Activated T-helper 2 cell treated with anti-CD3 and anti-CD28 coated beads, Interferon-gamma antibody, Interleukin-2, Interleukin-4, amounts not matched to agents 10 μg/mL and 5 μg/mL and 100 μg/mL, durations not matched to agents 14 hours and 24 hours and 36 hours (primary cell): ENCODE measurements at regions not wholly inside any gene's neighbourhood (a gene's known extent, or its start where the extent isn't known, plus 50 kb on each side); places are given as distances from the start of the nearest gene placed in this dataset.

ENCODE experiments used
- DNase-seq: peaks from one replicate; pipeline ENCODE4 v3.0.0; 2021; ENCODE audit warnings: low spot score
- H3K27ac Mint-ChIP-seq: one replicate; pipeline ENCODE4 v1.8.0; 2021; ENCODE audit warnings: mixed read lengths
- H3K27me3 Mint-ChIP-seq: one replicate; pipeline ENCODE4 v1.8.0; 2021; ENCODE audit warnings: low read depth, mixed read lengths
- H3K36me3 Mint-ChIP-seq: one replicate; pipeline ENCODE4 v1.8.0; 2021; ENCODE audit warnings: low read depth, mixed read lengths
- H3K4me1 Mint-ChIP-seq: one replicate; pipeline ENCODE4 v1.8.0; 2021; ENCODE audit warnings: low read depth, mixed read lengths
- H3K4me3 Mint-ChIP-seq: one replicate; pipeline ENCODE4 v1.8.0; 2021; ENCODE audit warnings: low read depth, mild to moderate bottlenecking, moderate library complexity, mixed read lengths
- H3K9me3 Mint-ChIP-seq: one replicate; pipeline ENCODE4 v1.8.0; 2021; ENCODE audit warnings: mixed read lengths
- intact Hi-C: fragments of 100-400 bp; cut with micrococcal nuclease; formaldehyde crosslinking; loops from one replicate; pipeline ENCODE4 v1.15.1; 2023

GRCh38 chr18:2293109-2293839 lies 278.0 kb downstream of the METTL4 start:
- Mint-ChIP-seq H3K9me3 (no peaks in the 10 kb centered on the region), H3K27me3 (no peaks in the 10 kb centered on the region), H3K36me3 (no peaks in the 10 kb centered on the region), H3K4me3 (no peak overlapping the region), H3K4me1 (no peaks in the 10 kb centered on the region), H3K27ac (no peak overlapping the region)
- intact Hi-C loops, result no loop called here
- DNase-seq, result no peak

DNA sequence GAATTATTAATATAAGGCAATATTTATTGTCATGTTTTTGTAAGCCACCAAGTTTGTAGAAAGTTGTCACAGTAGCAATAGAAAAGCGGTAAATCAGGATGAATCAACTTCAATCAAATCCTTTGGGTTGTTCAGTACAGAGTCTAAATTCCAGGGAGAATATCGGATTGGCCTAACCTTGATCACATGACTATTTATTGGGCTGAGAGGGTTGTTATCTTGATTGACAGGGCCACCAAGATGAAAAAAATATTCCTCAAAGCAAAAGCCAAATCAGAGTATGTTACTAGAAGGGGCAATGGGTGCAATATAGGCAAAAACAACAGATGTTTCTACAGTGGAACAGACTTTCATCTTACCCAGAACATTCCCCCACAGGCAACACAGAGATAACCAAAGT lies 270.0 kb downstream of the METTL4 start:
- Mint-ChIP-seq H3K36me3 (no peaks in the 10 kb centered on the region), H3K27me3 (peaks cover 11% of the 10 kb centered on the region), H3K4me1 (no peaks in the 10 kb centered on the region), H3K9me3 (no peaks in the 10 kb centered on the region), H3K27ac (no peak overlapping the region), H3K4me3 (no peak overlapping the region)
- DNase-seq, result no peak
- intact Hi-C loops, result no loop called here

- no peak overlapping the region for H3K27ac Mint-ChIP-seq
- DNase-seq, result no peak
- H3K4me1 Mint-ChIP-seq, result no peaks in the 10 kb centered on the region
- H3K36me3 Mint-ChIP-seq, result no peaks in the 10 kb centered on the region
- intact Hi-C loops, result no loop called here
- H3K9me3 Mint-ChIP-seq, result no peaks in the 10 kb centered on the region
- H3K27me3 Mint-ChIP-seq, result peaks cover 14% of the 10 kb centered on the region
- no peak overlapping the region for H3K4me3 Mint-ChIP-seq
Measured at GRCh38 chr18:2302012-2302411, 269.3 kb downstream of the METTL4 start.

GRCh38 chr18:2302628-2303516 lies 268.4 kb downstream of the METTL4 start:
- no peaks in the 10 kb centered on the region for H3K4me1 Mint-ChIP-seq

DNA sequence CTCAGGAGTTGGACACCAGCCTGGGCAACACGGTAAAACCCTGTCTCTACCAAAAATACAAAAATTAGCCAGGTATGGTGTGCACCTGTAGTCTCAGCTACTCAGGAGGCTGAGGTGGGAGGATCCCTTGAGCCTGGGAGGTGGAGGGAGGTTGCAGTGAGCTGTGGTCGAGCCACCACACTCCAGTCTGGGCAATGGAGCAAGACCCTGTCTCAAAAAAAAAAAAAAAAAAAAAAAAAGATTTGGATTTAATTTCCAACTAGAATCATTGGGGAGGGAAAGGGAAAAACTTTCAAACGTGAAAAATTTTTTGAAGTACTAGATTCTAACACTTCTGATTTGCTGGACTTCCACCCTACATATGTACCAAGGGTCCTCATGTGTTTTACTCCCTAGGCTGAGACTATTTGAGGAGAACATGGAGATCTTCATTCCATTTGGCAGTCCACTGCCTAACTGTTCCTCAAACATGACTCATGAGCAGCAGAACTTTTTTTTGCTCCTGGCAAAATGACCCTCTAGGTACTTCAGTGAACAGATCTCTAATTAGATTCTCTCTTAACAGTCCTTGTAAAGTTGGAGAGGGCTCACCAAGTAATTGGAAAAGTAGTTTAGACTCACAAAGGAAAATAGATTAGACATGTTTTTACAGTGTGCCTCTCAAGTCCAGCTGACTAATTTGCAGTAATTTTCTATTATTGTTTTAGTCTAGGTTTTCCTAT lies 267.6 kb downstream of the METTL4 start:
- H3K4me1 Mint-ChIP-seq, result no peaks in the 10 kb centered on the region
- H3K27ac Mint-ChIP-seq, result no peak overlapping the region
- intact Hi-C loops, result no loop called here
- H3K36me3 Mint-ChIP-seq, result no peaks in the 10 kb centered on the region
- H3K4me3 Mint-ChIP-seq, result no peak overlapping the region
- H3K27me3 Mint-ChIP-seq, result peaks cover 17% of the 10 kb centered on the region
- H3K9me3 Mint-ChIP-seq, result no peaks in the 10 kb centered on the region
- DNase-seq, result no peak

More at GRCh38 chr18:2302628-2303516, 268.4 kb downstream of the METTL4 start:
- H3K4me3 Mint-ChIP-seq, result no peak overlapping the region
- H3K9me3 Mint-ChIP-seq, result no peaks in the 10 kb centered on the region
- no peak for DNase-seq
- H3K27me3 Mint-ChIP-seq, result peaks cover 15% of the 10 kb centered on the region
- no peaks in the 10 kb centered on the region for H3K36me3 Mint-ChIP-seq
- H3K27ac Mint-ChIP-seq, result no peak overlapping the region
- intact Hi-C loops, result no loop called here

- Mint-ChIP-seq H3K4me3 (no peak overlapping the region), H3K27me3 (peaks cover 15% of the 10 kb centered on the region), H3K27ac (no peak overlapping the region), H3K4me1 (no peaks in the 10 kb centered on the region), H3K9me3 (no peaks in the 10 kb centered on the region), H3K36me3 (no peaks in the 10 kb centered on the region)
- no peak for DNase-seq
- intact Hi-C loops, result no loop called here
Measured at GRCh38 chr18:2304378-2305175, 266.7 kb downstream of the METTL4 start.

- no peaks in the 10 kb centered on the region for H3K9me3 Mint-ChIP-seq
- no peaks in the 10 kb centered on the region for H3K4me1 Mint-ChIP-seq
- peaks cover 11% of the 10 kb centered on the region for H3K27me3 Mint-ChIP-seq
Measured at GRCh38 chr18:2306606-2307005, 264.7 kb downstream of the METTL4 start.

GRCh38 chr18:2310886-2311285 lies 260.4 kb downstream of the METTL4 start:
- peaks cover 15% of the 10 kb centered on the region for H3K27me3 Mint-ChIP-seq
- no peaks in the 10 kb centered on the region for H3K36me3 Mint-ChIP-seq
- no peaks in the 10 kb centered on the region for H3K4me1 Mint-ChIP-seq
- DNase-seq, result no peak
- no peak overlapping the region for H3K4me3 Mint-ChIP-seq
- no peaks in the 10 kb centered on the region for H3K9me3 Mint-ChIP-seq
- intact Hi-C loops, result no loop called here
- H3K27ac Mint-ChIP-seq, result no peak overlapping the region

More at GRCh38 chr18:2306606-2307005, 264.7 kb downstream of the METTL4 start:
- H3K36me3 Mint-ChIP-seq, result no peaks in the 10 kb centered on the region
- no peak overlapping the region for H3K27ac Mint-ChIP-seq
- intact Hi-C loops, result no loop called here
- DNase-seq, result no peak
- no peak overlapping the region for H3K4me3 Mint-ChIP-seq

- H3K9me3 Mint-ChIP-seq, result no peaks in the 10 kb centered on the region
- H3K27me3 Mint-ChIP-seq, result peaks cover 12% of the 10 kb centered on the region
- intact Hi-C loops, result no loop called here
- no peak overlapping the region for H3K27ac Mint-ChIP-seq
- H3K4me1 Mint-ChIP-seq, result no peaks in the 10 kb centered on the region
- H3K36me3 Mint-ChIP-seq, result no peaks in the 10 kb centered on the region
- H3K4me3 Mint-ChIP-seq, result no peak overlapping the region
- DNase-seq, result no peak
Measured at GRCh38 chr18:2312440-2312839, 258.9 kb downstream of the METTL4 start.

DNA sequence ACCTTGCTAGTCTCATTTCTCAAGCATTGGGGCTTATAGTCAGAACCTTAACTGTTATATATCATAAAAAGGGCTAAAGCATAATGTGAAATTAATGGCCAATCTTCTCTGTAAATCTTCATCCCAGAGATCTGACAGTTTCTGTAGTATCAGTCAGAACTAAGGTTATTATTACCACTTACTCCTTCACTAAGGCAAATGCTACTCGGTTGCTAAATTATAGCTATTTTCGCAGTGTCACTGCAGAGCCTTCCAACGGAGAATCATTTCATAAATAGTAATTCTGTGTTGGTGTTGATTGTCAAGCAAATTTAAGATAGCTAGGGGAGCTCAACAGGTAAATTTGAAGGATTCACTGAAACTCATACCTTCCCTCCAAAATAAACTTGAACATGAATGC lies 258.0 kb downstream of the METTL4 start:
- intact Hi-C loops, result no loop called here
- Mint-ChIP-seq H3K9me3 (no peaks in the 10 kb centered on the region), H3K4me1 (no peaks in the 10 kb centered on the region), H3K4me3 (no peak overlapping the region), H3K27me3 (peaks cover 12% of the 10 kb centered on the region), H3K27ac (no peak overlapping the region), H3K36me3 (no peaks in the 10 kb centered on the region)
- DNase-seq, result no peak

DNA sequence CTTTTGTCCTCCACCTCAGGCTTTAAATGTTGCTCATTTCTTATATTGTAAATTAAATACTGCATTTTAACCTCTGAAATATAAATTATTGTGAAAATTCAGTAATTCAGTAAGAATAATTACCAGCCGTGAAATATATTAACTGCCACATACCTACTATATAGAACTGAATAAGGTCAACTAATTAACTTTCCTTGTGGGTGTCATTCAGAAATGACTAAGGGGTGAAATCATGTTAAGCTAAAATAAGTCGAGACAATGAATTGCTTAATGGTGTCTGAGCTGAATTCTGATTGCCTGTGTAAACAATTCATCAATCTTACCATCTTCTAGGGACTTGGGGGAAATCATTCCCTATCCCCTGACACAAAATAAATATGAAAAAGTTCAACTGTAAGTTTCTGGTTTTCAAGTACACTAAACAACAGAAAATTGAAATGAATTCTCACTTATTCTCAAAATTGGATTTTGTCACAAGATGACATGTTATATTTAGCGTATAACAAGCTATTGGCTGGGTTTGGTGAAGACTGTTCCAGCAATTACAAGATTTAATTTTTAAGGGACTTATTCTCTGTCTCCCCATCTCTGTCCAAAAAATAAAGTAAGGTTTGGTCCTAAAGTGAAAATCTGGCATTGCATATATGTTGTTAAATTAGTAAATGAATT lies 255.1 kb downstream of the METTL4 start:
- H3K9me3 Mint-ChIP-seq, result no peaks in the 10 kb centered on the region
- H3K4me1 Mint-ChIP-seq, result no peaks in the 10 kb centered on the region
- no peak overlapping the region for H3K27ac Mint-ChIP-seq
- intact Hi-C loops, result no loop called here
- no peak for DNase-seq
- H3K4me3 Mint-ChIP-seq, result no peak overlapping the region
- H3K27me3 Mint-ChIP-seq, result peaks cover 14% of the 10 kb centered on the region
- no peaks in the 10 kb centered on the region for H3K36me3 Mint-ChIP-seq
